PC-3 (cell line): ENCODE measurements at regions not wholly inside any gene's neighbourhood (a gene's known extent, or its start where the extent isn't known, plus 50 kb on each side); places are given as distances from the start of the nearest gene placed in this dataset.

ENCODE experiments used
- CTCF ChIP-seq: fragments of 300-600 bp; sonication (generic); conservative IDR thresholded peaks from 2 replicates; pipeline ENCODE4 v1.5.1; 2017; ENCODE audit warnings: antibody characterized with exemption, low read depth, mild to moderate bottlenecking, low read length
- EZH2 ChIP-seq: fragments of 300-600 bp; sonication (generic); IDR thresholded peaks from one replicate; pipeline ENCODE4 v1.6.1; 2017; ENCODE audit warnings: antibody characterized with exemption, mild to moderate bottlenecking, low read length; ENCODE audit not compliant: unreplicated experiment

- TF ChIP-seq CTCF, result no peak
- TF ChIP-seq EZH2, result no peak
Measured at GRCh38 chr15:94145046-94145445, 86.3 kb upstream of the MCTP2 start.
